ENCODE measurements at regions not wholly inside any gene's neighbourhood (a gene's known extent, or its start where the extent isn't known, plus 50 kb on each side); places are given as distances from the start of the nearest gene placed in this dataset.

GRCh38 chr4:8671712-8672290 lies 79.2 kb downstream of the CPZ start:
- TF ChIP-seq CTCF (optimal IDR thresholded peaks at IDR 0.05 in 1 of 3, IDR thresholded peaks at IDR 0.05 in 1 of 3, conservative IDR thresholded peaks at IDR 0.05 in 1 of 3; ENCODE audit: extremely low read depth in 1 of 3, insufficient read depth in 2 of 3, low read length in 3 of 3) (no peak), EZH2 (IDR thresholded peaks at IDR 0.05; ENCODE audit: low read length) (no peak)
